Smooth muscle cell (in vitro differentiated cells): ENCODE measurements at regions not wholly inside any gene's neighbourhood (a gene's known extent, or its start where the extent isn't known, plus 50 kb on each side); places are given as distances from the start of the nearest gene placed in this dataset.

ENCODE experiments used
- DNase-seq: peaks from one replicate; lab custom pipeline; 2025; ENCODE audit not compliant: unreplicated experiment; lab: John Stamatoyannopoulos, UW
- H2AFZ ChIP-seq: fragments of 200-600 bp; sonication (generic); 2 replicates; pipeline ENCODE4 v1.6.0; 2016; ENCODE audit warnings: antibody characterized with exemption, low read depth, mild to moderate bottlenecking
- H3F3A ChIP-seq: fragments of 200-600 bp; sonication (generic); 2 replicates; pipeline ENCODE4 v1.6.0; 2017; ENCODE audit warnings: antibody characterized with exemption, low read depth
- H3K27ac ChIP-seq: fragments of 200-600 bp; sonication (generic); 2 replicates; pipeline ENCODE4 v1.5.1; 2016; ENCODE audit warnings: low read depth, mild to moderate bottlenecking
- H3K27me3 ChIP-seq: fragments of 200-600 bp; sonication (generic); 2 replicates; pipeline ENCODE4 v1.6.1; 2016; ENCODE audit warnings: low read depth, mild to moderate bottlenecking
- H3K36me3 ChIP-seq: fragments of 200-600 bp; sonication (generic); 2 replicates; pipeline ENCODE4 v1.5.1; 2016; ENCODE audit warnings: low read depth
- H3K4me1 ChIP-seq: fragments of 200-600 bp; sonication (generic); 2 replicates; pipeline ENCODE4 v1.5.1; 2016; ENCODE audit warnings: low read depth
- H3K4me2 ChIP-seq: fragments of 200-600 bp; sonication (generic); 2 replicates; pipeline ENCODE4 v1.6.0; 2016; ENCODE audit warnings: mild to moderate bottlenecking
- H3K4me3 ChIP-seq: fragments of 200-600 bp; sonication (generic); 2 replicates; pipeline ENCODE4 v1.5.1; 2016; ENCODE audit warnings: mild to moderate bottlenecking
- H3K79me2 ChIP-seq: fragments of 200-600 bp; sonication (generic); 2 replicates; pipeline ENCODE4 v1.6.0; 2016; ENCODE audit warnings: low read depth, mild to moderate bottlenecking
- H3K9ac ChIP-seq: fragments of 200-600 bp; sonication (generic); 2 replicates; pipeline ENCODE4 v1.6.0; 2016; ENCODE audit warnings: low read depth
- H3K9me3 ChIP-seq: fragments of 200-600 bp; sonication (generic); replicated peaks from 2 replicates; pipeline ENCODE4 v1.5.1; 2016; ENCODE audit warnings: low read depth
- H4K20me1 ChIP-seq: fragments of 200-600 bp; sonication (generic); 2 replicates; pipeline ENCODE4 v1.6.0; 2016; ENCODE audit warnings: low read depth
- WGBS: methylation state at CpG from one replicate; pipeline ENCODE4 v1.1.7; 2016; ENCODE audit warnings: low lambda C conversion rate; 5-methylcytosine and 5-hydroxymethylcytosine counted together
- TF ChIP-seq, protein P1 (sequence below): fragments of 200-600 bp; sonication (generic); IDR thresholded peaks from 2 replicates; pipeline ENCODE4 v1.5.1; 2017; ENCODE audit warnings: borderline replicate concordance, mild to moderate bottlenecking, antibody characterized with exemption; ENCODE audit not compliant: insufficient read depth, poor library complexity, severe bottlenecking

DNA sequence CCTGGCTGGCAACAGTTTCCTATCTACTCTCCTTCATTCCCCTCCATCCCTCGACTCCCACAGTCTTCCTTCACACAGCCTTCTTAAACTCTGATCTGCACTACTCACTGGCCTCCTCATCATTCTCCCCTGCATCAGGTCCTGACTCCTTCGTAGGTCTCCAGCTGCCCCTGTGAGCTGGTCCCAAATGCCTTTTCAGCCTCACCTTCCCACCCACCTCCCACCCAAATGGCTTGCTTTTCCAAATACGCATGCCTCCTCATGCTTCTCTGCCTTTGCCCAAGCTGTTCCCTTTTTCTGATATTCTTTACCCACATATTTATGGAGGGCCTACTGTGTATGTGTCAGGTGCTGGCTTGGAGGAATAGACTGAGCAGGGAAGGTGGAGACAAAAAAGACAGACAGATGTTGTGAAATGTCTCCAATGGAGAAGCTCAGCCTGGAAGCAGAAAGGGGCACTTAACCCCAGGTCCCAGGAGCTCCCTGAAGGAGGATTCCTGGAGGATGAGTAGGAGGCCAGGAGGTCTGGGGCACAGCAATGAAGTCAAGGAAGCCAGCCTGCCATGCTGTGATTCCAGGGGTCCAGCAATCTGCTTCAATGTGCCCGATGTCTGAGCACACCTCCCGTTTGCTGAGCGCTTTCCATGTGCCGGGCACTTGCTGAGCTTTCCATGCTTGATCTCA lies 252.2 kb downstream of the SHQ1 start:
- Histone ChIP-seq H3K4me2 (no peak overlapping the region), H3K4me1 (peaks cover 42% of the 10 kb centered on the region), H3F3A (no peaks in the 10 kb centered on the region), H2AFZ (no peak overlapping the region), H3K9me3 (no peaks in the 10 kb centered on the region), H3K9ac (no peak overlapping the region), H3K36me3 (no peaks in the 10 kb centered on the region), H3K79me2 (no peaks in the 10 kb centered on the region), H3K27me3 (peaks cover 6% of the 10 kb centered on the region), H4K20me1 (no peaks in the 10 kb centered on the region), H3K27ac (no peak overlapping the region), H3K4me3 (no peak overlapping the region)
- TF ChIP-seq, protein P1, sequence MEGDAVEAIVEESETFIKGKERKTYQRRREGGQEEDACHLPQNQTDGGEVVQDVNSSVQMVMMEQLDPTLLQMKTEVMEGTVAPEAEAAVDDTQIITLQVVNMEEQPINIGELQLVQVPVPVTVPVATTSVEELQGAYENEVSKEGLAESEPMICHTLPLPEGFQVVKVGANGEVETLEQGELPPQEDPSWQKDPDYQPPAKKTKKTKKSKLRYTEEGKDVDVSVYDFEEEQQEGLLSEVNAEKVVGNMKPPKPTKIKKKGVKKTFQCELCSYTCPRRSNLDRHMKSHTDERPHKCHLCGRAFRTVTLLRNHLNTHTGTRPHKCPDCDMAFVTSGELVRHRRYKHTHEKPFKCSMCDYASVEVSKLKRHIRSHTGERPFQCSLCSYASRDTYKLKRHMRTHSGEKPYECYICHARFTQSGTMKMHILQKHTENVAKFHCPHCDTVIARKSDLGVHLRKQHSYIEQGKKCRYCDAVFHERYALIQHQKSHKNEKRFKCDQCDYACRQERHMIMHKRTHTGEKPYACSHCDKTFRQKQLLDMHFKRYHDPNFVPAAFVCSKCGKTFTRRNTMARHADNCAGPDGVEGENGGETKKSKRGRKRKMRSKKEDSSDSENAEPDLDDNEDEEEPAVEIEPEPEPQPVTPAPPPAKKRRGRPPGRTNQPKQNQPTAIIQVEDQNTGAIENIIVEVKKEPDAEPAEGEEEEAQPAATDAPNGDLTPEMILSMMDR = no peak
- no peak for DNase-seq
- WGBS = 88% methylated on average over 7 of the region's 7 CpGs

DNA sequence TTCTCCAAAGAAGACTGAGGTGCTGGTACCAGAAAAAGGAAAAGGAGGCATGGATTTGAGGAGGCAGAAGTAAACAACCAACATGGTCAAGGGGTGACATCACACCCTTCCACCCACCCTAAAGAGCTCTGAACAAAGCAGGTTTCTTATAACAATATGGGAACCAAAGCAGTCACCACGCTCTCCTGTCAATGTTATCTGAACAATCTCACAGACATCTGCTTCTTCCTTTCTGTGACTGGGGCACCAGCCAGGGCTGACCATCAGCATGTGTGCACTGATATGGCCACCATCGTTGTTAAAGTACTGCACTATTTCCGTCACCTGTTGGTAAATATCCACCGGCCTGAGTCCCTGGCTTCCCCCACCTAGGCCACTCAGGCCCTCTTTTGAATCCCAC lies 252.9 kb downstream of the SHQ1 start:
- 71% methylated on average over 4 of the region's 4 CpGs for WGBS

DNA sequence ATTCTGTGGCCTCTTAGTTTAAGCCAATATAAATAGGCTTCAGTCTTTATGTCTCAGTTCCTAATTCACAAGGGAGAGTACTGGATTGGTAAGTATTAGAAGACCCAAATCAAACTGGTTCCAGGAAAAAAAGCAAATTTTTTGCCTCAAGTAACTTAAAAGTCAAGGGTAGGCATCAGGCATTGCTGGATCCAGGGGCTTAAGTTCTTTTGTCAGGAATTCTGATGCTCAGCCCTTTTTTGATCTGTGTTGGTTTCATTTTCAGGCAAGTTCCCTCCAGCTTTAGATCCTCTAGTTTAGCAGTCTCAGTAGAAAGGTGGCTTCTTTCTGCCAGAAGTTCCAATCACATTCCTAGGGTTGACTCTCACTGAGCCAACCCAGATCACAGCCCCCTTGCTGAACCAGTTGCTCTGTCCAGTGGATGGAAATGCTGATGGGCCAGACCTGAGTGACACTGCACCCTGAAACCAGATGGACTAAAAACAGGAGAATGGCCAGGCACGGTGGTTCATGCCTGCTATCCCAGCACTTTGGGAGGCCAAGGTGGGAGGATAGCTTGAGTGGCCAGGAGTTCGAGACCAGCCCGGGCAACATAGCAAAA lies 253.5 kb downstream of the SHQ1 start:
- 94% methylated on average over 3 of the region's 3 CpGs for whole genome bisulfite sequencing
- no peak for DNase-seq
- Histone ChIP-seq H3K9ac (no peak overlapping the region), H3K4me3 (no peak overlapping the region), H3K9me3 (no peaks in the 10 kb centered on the region), H3K79me2 (no peaks in the 10 kb centered on the region), H3K27ac (no peak overlapping the region), H3K4me1 (peaks cover 47% of the 10 kb centered on the region), H3K36me3 (no peaks in the 10 kb centered on the region), H3F3A (no peaks in the 10 kb centered on the region), H2AFZ (no peak overlapping the region), H4K20me1 (no peaks in the 10 kb centered on the region), H3K4me2 (no peak overlapping the region), H3K27me3 (peaks cover 6% of the 10 kb centered on the region)
- TF ChIP-seq, protein P1 = no peak

More for the DNA sequence above, 252.9 kb downstream of the SHQ1 start:
- no peaks in the 10 kb centered on the region for H3K79me2 ChIP-seq
- DNase-seq = no peak
- no peaks in the 10 kb centered on the region for H3K9me3 ChIP-seq
- no peaks in the 10 kb centered on the region for H3F3A ChIP-seq
- no peak overlapping the region for H2AFZ ChIP-seq
- H3K27me3 ChIP-seq = peaks cover 6% of the 10 kb centered on the region
- H3K27ac ChIP-seq = no peak overlapping the region
- H4K20me1 ChIP-seq = no peaks in the 10 kb centered on the region
- H3K36me3 ChIP-seq = no peaks in the 10 kb centered on the region
- no peak overlapping the region for H3K4me3 ChIP-seq
- no peak overlapping the region for H3K9ac ChIP-seq
- H3K4me1 ChIP-seq = peaks cover 44% of the 10 kb centered on the region
- H3K4me2 ChIP-seq = no peak overlapping the region
- TF ChIP-seq, protein P1 = no peak
